Tibial artery (tissue), 4 donors: ENCODE measurements at regions not wholly inside any gene's neighbourhood (a gene's known extent, or its start where the extent isn't known, plus 50 kb on each side); places are given as distances from the start of the nearest gene placed in this dataset.
A peak's percentile ranks its signal among the peaks of the same experiment; 100 is the strongest.

ENCODE experiments used
- DNase-seq, 2 donors: peaks; one replicate each; pipeline ENCODE4 v3.0.0-alpha.2; 2019
- H3K27ac ChIP-seq, 2 donors: fragments of 200-600 bp; sonication (generic) in 1 of 2; 1 replicate in 1 of 2; 2 replicates in 1 of 2; pipeline ENCODE4 v1.5.1; 2018 to 2019; ENCODE audit warnings: mild to moderate bottlenecking in 1 of 2
- H3K27me3 ChIP-seq, 2 donors: fragments of 200-600 bp; sonication (generic) in 1 of 2; one replicate each; pipeline versions ENCODE4 v1.5.1 to v1.6.0; 2016 to 2019
- H3K36me3 ChIP-seq, 3 donors: fragments of 200-600 bp; sonication (generic) in 2 of 3; one replicate each; pipeline ENCODE4 v1.5.1; 2016 to 2019; ENCODE audit warnings: mild to moderate bottlenecking in 2 of 3
- H3K4me1 ChIP-seq, 4 donors: fragments of 200-600 bp; sonication (generic) in 2 of 4; 1 replicate in 3 of 4; 2 replicates in 1 of 4; pipeline ENCODE4 v1.5.1; 2016 to 2019
- H3K4me3 ChIP-seq, 2 donors: fragments of 200-600 bp; sonication (generic) in 1 of 2; 1 replicate in 1 of 2; 2 replicates in 1 of 2; pipeline ENCODE4 v1.5.1; 2018 to 2019; ENCODE audit warnings: mild to moderate bottlenecking in 2 of 2
- H3K9me3 ChIP-seq, 3 donors: fragments of 200-600 bp; sonication (generic) in 1 of 3; one replicate each; pipeline ENCODE4 v1.5.1; 2016 to 2019
- CTCF ChIP-seq, 2 experiments: fragments of 200-600 bp in 1 of 2; fragments of 450-650 bp in 1 of 2; IDR thresholded peaks; one replicate each; pipeline ENCODE4 v1.5.1; 2017 to 2019; ENCODE audit warnings: antibody characterized with exemption in 2 of 2, mild to moderate bottlenecking in 1 of 2, moderate library complexity in 1 of 2
- intact Hi-C: fragments of 100-400 bp; cut with DNase I; formaldehyde crosslinking; loops from one replicate; pipeline ENCODE4 v1.15.0; 2023; ENCODE audit warnings: low total_unique reads

DNA sequence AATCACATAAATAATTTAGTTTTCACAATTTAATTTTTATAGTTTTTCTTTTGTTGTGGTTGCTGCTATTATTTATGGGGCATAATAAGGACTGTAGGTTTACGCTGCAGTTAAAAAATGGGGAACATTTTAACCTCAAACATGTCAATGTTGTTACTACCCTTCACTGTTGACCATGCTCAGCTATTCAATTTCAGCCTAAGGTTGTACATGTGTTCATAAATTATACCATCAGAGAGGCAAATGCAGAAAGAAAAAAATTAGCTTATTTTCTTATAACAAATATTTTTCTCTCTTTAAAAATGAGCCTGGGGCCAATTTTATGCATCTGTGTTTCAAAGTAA is 110.1 kb upstream of the PITRM1 start:
- H3K9me3 ChIP-seq, result no peaks in the 10 kb centered on the region
- no peaks in the 10 kb centered on the region for H3K27me3 ChIP-seq
- intact Hi-C loops, result no loop called here
- no peak for DNase-seq
- H3K4me1 ChIP-seq, result no peaks in the 10 kb centered on the region
- no peaks in the 10 kb centered on the region for H3K36me3 ChIP-seq
- TF ChIP-seq CTCF (IDR thresholded peaks at IDR 0.05), result no peak
- no peak overlapping the region for H3K4me3 ChIP-seq
- H3K27ac ChIP-seq, result no peak overlapping the region

- H3K4me3 ChIP-seq, result no peak overlapping the region
- TF ChIP-seq CTCF (IDR thresholded peaks at IDR 0.05), result no peak
- H3K27ac ChIP-seq, result no peak overlapping the region
- intact Hi-C loops, result no loop called here
- H3K4me1 ChIP-seq, result no peaks in the 10 kb centered on the region
- H3K36me3 ChIP-seq, result no peaks in the 10 kb centered on the region
- no peaks in the 10 kb centered on the region for H3K27me3 ChIP-seq
- DNase-seq, result no peak
- no peaks in the 10 kb centered on the region for H3K9me3 ChIP-seq
Measured at GRCh38 chr10:3281941-3282673, 109.5 kb upstream of the PITRM1 start.

DNA sequence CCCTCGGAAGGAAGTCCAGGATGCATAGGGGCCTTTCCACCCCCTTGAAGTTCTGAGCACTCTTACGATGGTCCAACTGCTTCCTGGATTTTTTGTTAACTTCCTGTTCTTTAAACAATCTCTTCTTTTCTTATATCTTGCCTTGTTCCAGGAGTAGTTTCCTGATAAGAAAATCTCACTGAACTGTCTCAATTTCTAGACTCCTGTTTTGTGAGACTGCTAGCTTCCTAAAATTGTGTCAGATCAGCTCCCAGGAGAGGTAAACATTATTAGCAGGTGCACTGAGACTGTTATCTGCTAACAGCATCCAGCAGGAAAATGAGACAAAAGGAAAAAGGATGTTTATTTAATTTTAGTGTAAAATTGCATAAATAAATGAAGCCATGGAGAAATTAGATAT is 106.2 kb upstream of the PITRM1 start:
- no peak for TF ChIP-seq CTCF (IDR thresholded peaks at IDR 0.05)
- no peaks in the 10 kb centered on the region for H3K9me3 ChIP-seq
- intact Hi-C loops, result no loop called here
- H3K36me3 ChIP-seq, result no peaks in the 10 kb centered on the region
- no peak overlapping the region for H3K27ac ChIP-seq
- no peak overlapping the region for H3K4me3 ChIP-seq
- H3K4me1 ChIP-seq, result no peaks in the 10 kb centered on the region
- DNase-seq, result no peak
- no peaks in the 10 kb centered on the region for H3K27me3 ChIP-seq

- H3K4me3 ChIP-seq, result no peak overlapping the region
- no peaks in the 10 kb centered on the region for H3K4me1 ChIP-seq
- intact Hi-C loops, result no loop called here
- no peak for TF ChIP-seq CTCF (IDR thresholded peaks at IDR 0.05)
- no peaks in the 10 kb centered on the region for H3K36me3 ChIP-seq
- DNase-seq, result no peak
- H3K27me3 ChIP-seq, result no peaks in the 10 kb centered on the region
- H3K27ac ChIP-seq, result no peak overlapping the region
- no peaks in the 10 kb centered on the region for H3K9me3 ChIP-seq
Measured at GRCh38 chr10:3277566-3277965, 105.0 kb upstream of the PITRM1 start.

DNA sequence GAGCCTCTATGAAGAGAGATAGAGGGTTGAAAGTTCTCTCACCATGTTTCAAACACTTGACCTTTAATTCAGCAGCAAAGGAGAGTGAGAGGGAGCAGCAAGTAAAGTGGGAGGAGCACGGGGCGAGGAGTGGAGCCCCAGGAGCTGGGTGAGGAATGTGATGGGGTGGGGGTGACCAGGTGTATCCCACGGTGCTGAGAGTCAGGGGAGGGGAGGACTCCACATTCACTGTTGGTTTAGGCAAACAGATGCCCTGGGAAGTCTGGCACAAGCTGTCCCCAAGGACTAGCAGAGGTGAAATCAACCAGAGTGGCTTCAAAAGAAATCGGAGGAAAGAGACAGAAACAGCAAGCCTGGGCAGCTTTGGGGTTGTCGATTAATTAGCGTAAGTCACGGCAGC is 101.8 kb upstream of the PITRM1 start:
- no peaks in the 10 kb centered on the region for H3K27me3 ChIP-seq
- no peaks in the 10 kb centered on the region for H3K36me3 ChIP-seq
- no peaks in the 10 kb centered on the region for H3K9me3 ChIP-seq
- TF ChIP-seq CTCF (IDR thresholded peaks at IDR 0.05), result no peak
- H3K4me3 ChIP-seq, result no peak overlapping the region
- peak in 1 of 2 donors; percentile 19 for DNase-seq
- H3K27ac ChIP-seq, result no peak overlapping the region
- H3K4me1 ChIP-seq, result peaks cover 0 to 16% (median 0%) of the 10 kb centered on the region in 4 donors
- intact Hi-C loops, result no loop called here

GRCh38 chr10:3273966-3274365 is 101.4 kb upstream of the PITRM1 start:
- H3K4me3 ChIP-seq, result no peak overlapping the region
- peaks cover 0 to 16% (median 0%) of the 10 kb centered on the region in 4 donors for H3K4me1 ChIP-seq
- no peak for DNase-seq
- no peak for TF ChIP-seq CTCF (IDR thresholded peaks at IDR 0.05)
- no peak overlapping the region for H3K27ac ChIP-seq
- H3K9me3 ChIP-seq, result no peaks in the 10 kb centered on the region
- intact Hi-C loops, result no loop called here
- no peaks in the 10 kb centered on the region for H3K27me3 ChIP-seq
- H3K36me3 ChIP-seq, result no peaks in the 10 kb centered on the region
